A549 (cell line): ENCODE measurements at regions not wholly inside any gene's neighbourhood (a gene's known extent, or its start where the extent isn't known, plus 50 kb on each side); places are given as distances from the start of the nearest gene placed in this dataset.

Experiments used
- CBX8 ChIP-seq: fragments of 200-600 bp; sonication (generic); IDR thresholded peaks from 2 replicates; pipeline ENCODE4 v1.6.1; 2016
- FOSL2 ChIP-seq, 2 experiments: fragments of 450-650 bp in 1 of 2; fragments of >200 bp in 1 of 2; sonication (Bioruptor Twin) in 1 of 2; formaldehyde crosslinking; IDR thresholded peaks; 2 replicates each; pipeline versions ENCODE4 v1.5.0 to v1.6.1; 2016 to 2020; ENCODE audit warnings: mild to moderate bottlenecking in 1 of 2, moderate library complexity in 1 of 2
- HOXB5 ChIP-seq: fragments of 250-450 bp; sonication (Bioruptor Pico); IDR thresholded peaks from 2 replicates; pipeline ENCODE4 v1.5.0; 2020; ENCODE audit warnings: mild to moderate bottlenecking, moderate library complexity
- JUN ChIP-seq, 2 experiments: fragments of >200 bp; sonication (Bioruptor Twin); formaldehyde crosslinking; IDR thresholded peaks; 2 replicates in 1 of 2; 3 replicates in 1 of 2; pipeline ENCODE4 v1.6.1; 2016 to 2017
- KDM1A ChIP-seq: fragments of 200-600 bp; sonication (generic); IDR thresholded peaks from 2 replicates; pipeline ENCODE4 v1.6.1; 2016; ENCODE audit warnings: low read depth, mild to moderate bottlenecking
- MAFK ChIP-seq: fragments of 450-650 bp; IDR thresholded peaks from 2 replicates; pipeline ENCODE4 v1.6.1; 2014; ENCODE audit not compliant: partially characterized antibody
- POLR2A ChIP-seq: IDR thresholded peaks from 2 replicates; pipeline ENCODE4 v1.6.1; 2012; ENCODE audit warnings: mild to moderate bottlenecking, low read length
- REST ChIP-seq: fragments of 200-600 bp; sonication (generic); IDR thresholded peaks from 2 replicates; pipeline ENCODE4 v1.6.1; 2016; ENCODE audit warnings: antibody characterized with exemption, mild to moderate bottlenecking, moderate library complexity
- TP53 ChIP-seq: fragments of 250-450 bp; sonication (Bioruptor Pico); IDR thresholded peaks from 2 replicates; pipeline ENCODE4 v1.5.0; 2021; ENCODE audit warnings: mild to moderate bottlenecking, moderate library complexity
- USF2 ChIP-seq: fragments of 450-650 bp; IDR thresholded peaks from 2 replicates; pipeline ENCODE4 v1.6.1; 2014; ENCODE audit warnings: antibody characterized with exemption
- ZFP36 ChIP-seq: fragments of 450-650 bp; IDR thresholded peaks from 2 replicates; pipeline ENCODE4 v1.6.1; 2014; ENCODE audit warnings: borderline replicate concordance; ENCODE audit not compliant: partially characterized antibody
- TF ChIP-seq, protein P1 (sequence below): fragments of >200 bp; sonication (Bioruptor Twin); formaldehyde crosslinking; IDR thresholded peaks from 3 replicates; pipeline ENCODE4 v1.5.1; 2016
- TF ChIP-seq, protein P2 (sequence below): IDR thresholded peaks from 2 replicates; pipeline ENCODE4 v1.6.1; 2012
- TF ChIP-seq, protein P3 (sequence below): IDR thresholded peaks from 2 replicates; pipeline ENCODE4 v1.6.1; 2012; ENCODE audit warnings: low read depth, borderline replicate concordance

DNA sequence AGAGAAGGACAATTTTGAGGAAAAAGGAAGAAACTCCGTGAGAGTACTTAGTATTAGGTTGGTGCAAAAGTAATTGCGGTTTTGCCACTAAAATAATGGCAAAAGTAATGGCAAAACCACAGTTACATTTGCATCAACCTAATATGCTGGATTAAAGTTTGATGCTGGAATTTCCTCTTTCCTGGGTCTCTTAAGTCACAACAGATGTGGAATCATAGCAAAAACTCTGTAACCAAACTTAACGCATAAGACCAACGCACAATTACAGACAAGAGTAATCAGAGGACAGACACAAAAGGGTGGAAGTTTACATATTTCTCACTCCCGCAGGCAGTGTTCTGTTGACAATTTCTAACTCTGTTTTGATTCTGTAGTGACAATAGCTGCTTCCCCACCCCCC is 182.4 kb downstream of the BACH1 start:
- TF ChIP-seq, protein P1, sequence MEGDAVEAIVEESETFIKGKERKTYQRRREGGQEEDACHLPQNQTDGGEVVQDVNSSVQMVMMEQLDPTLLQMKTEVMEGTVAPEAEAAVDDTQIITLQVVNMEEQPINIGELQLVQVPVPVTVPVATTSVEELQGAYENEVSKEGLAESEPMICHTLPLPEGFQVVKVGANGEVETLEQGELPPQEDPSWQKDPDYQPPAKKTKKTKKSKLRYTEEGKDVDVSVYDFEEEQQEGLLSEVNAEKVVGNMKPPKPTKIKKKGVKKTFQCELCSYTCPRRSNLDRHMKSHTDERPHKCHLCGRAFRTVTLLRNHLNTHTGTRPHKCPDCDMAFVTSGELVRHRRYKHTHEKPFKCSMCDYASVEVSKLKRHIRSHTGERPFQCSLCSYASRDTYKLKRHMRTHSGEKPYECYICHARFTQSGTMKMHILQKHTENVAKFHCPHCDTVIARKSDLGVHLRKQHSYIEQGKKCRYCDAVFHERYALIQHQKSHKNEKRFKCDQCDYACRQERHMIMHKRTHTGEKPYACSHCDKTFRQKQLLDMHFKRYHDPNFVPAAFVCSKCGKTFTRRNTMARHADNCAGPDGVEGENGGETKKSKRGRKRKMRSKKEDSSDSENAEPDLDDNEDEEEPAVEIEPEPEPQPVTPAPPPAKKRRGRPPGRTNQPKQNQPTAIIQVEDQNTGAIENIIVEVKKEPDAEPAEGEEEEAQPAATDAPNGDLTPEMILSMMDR, result no peak
- TF ChIP-seq MAFK (no peak), USF2 (no peak), POLR2A (no peak), JUN (IDR thresholded peaks at IDR 0.05) (no peak), FOSL2 (IDR thresholded peaks at IDR 0.05) (no peak), FOSL2 (CRISPR knock-in tag; IDR thresholded peaks at IDR 0.05) (no peak), REST (no peak), HOXB5 (CRISPR knock-in tag) (no peak), TP53 (CRISPR knock-in tag) (no peak), KDM1A (no peak), ZFP36 (no peak), CBX8 (no peak)
- TF ChIP-seq, protein P2, sequence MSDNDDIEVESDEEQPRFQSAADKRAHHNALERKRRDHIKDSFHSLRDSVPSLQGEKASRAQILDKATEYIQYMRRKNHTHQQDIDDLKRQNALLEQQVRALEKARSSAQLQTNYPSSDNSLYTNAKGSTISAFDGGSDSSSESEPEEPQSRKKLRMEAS, result no peak
- TF ChIP-seq, protein P3, sequence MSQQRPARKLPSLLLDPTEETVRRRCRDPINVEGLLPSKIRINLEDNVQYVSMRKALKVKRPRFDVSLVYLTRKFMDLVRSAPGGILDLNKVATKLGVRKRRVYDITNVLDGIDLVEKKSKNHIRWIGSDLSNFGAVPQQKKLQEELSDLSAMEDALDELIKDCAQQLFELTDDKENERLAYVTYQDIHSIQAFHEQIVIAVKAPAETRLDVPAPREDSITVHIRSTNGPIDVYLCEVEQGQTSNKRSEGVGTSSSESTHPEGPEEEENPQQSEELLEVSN, result no peak
